ENCODE measurements at regions not wholly inside any gene's neighbourhood (a gene's known extent, or its start where the extent isn't known, plus 50 kb on each side); places are given as distances from the start of the nearest gene placed in this dataset.
"Not testable (repeated sequence)": the region's sequence is repeated elsewhere in the genome, so short reads cannot be mapped to it uniquely, and the experiment has no call there.

- DNase-seq, result no peak
These were observed 177.5 kb downstream of the LPIN1 start for GRCh38 chr2:11923935-11924334.

DNA sequence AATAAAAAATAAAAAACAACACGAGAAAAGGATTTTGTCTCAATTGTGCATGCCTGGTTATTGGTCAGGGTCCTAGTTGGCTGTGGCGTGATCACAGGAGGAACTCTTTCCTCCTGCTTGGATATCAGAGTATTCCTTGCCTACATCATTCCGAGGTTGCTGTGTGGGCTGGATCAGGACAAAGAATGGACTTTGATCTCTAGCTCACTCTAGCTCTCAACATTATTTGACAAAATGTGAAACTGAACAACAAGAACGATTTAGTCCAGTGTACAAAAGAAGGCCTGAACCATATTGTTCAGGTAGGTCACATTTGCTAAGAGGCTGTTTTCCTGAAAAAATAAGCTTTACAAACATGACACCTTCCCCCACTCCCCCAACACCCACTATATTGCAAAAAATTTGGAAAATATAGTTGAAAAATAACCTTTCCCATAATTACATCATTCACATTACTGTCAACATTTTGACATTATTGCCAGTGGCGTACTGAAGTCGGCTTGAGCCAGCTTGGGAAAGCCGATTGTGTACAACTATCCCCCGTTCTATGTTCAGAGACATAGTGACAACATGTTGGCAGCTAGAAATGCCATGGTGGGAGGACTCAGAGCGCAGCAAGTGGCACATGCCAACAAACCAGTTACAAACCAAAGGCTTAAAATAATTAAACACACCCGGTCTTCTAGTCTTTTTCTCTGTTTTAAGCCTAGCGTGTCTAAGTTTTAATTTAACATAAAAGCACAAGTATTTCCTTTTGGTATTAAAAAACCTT is 179.0 kb downstream of the LPIN1 start:
- no peak for DNase-seq

DNA sequence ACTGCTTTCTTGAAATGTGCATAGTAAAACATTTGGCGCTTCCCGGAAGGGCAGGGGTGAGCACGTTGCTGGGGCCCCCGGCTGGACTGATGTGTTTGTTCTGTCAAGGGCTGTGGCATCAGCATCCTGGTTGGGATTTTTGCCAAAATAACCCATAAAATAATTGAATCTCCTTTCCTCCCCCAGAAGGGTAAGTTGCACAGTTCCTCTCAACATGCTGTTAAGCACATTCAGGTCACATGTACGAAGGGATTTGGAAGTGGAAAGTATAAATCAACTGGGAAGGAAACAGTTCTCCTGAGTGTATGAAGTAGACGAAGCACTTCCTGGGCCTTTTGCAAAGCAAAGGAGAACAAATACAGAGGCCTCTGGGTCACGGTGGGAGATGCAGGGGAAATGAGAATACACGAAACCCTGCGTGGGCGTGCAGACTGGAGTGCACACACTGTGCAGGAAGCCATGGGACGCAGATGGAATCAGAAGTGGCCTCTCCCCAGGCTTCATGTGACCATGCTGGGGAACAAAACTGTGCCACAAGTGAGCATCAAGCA is 183.9 kb downstream of the LPIN1 start:
- DNase-seq, result peak; percentile 23

GRCh38 chr2:11932048-11932512 is 185.6 kb downstream of the LPIN1 start:
- no peak for DNase-seq

DNA sequence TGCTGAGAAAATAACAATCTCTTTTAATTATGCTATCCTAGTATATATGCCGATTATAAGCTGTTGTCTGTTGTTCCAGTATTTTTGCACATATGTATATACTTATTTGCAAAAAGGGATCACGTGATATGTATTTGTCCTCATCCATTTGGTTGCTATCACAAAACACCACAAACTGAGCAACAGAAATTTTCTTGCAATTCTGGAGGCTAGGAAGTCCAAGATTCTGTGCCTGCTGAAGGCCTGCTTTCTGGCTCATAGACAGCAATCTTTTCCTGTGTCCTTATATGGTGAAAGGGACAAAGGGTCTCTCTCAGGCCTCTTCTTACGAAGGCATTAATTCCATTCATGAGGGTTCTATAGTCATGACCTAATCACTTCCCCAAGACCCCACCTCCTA is 186.5 kb downstream of the LPIN1 start:
- DNase-seq, result no peak

- DNase-seq, result no peak
These were observed 187.4 kb downstream of the LPIN1 start for GRCh38 chr2:11933854-11934253.

DNA sequence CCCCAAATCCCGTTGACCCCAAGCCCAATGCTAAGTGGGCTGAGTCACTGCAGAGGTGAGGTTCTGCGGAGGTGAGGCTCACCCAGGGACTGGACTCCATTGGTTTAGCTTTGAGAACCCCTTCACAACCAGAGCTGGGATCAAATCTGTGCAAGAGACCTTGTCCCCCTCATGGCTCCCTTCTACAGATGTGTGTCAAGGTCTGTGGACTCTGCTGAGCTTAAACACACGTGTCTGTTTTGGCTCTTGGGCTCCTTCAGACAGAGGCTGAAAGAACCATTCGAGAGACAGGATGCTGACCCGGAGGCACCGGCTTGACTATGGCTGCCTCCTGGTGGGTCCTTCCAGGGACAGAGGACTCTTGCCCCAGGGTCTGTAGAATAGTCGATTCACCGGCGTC is 190.3 kb downstream of the LPIN1 start:
- DNase-seq, result no peak

GRCh38 chr2:11938196-11938595 is 191.8 kb downstream of the LPIN1 start:
- peak; percentile 27 for DNase-seq

DNA sequence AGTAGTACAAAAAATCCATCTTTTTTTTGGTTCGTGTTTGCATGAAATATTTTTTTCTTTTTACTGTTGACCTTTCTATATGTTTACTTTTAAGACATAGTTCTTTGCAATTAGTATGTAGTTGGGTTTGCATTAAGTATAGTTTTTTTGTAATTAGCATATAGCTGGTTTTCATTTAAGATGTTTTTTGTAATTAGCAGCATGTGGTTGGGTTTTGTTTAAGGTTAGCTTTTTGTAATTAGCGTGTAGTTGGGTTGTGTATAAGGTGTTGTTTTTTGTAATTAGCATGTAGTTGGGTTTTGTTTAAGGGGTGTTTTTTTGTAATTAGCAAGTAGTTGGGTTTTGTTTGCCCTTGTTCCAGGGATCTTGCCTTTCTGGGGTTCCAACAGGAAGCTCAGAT is 193.1 kb downstream of the LPIN1 start:
- no peak for DNase-seq

- DNase-seq, result no peak
These were observed 193.8 kb downstream of the LPIN1 start for GRCh38 chr2:11940121-11940743.

GRCh38 chr2:11940799-11941198 is 194.4 kb downstream of the LPIN1 start:
- DNase-seq, result no peak

GRCh38 chr2:11941201-11942177 is 195.1 kb downstream of the LPIN1 start:
- DNase-seq, result no peak

GRCh38 chr2:11942178-11942569 is 195.7 kb downstream of the LPIN1 start:
- DNase-seq, result no peak

DNA sequence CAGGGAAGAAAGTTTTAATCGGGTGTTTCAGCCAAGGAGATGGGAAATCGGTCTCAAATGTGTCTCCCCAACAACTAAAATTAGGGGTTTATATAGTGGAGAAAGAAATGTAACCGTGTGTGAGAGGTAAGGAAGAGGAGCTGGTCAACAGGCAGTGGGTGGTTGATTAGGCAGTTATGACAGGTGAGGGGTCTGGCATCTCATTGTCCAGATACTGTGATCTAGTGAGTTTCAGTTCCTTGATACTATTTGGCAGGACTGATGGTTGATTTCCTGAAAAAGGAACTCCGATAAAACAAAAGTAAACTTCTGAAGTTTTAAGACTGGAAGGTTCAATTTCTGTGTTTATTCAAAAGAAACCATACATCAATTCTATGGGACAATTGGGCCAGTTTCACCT is 197.9 kb downstream of the LPIN1 start:
- DNase-seq, result no peak

DNA sequence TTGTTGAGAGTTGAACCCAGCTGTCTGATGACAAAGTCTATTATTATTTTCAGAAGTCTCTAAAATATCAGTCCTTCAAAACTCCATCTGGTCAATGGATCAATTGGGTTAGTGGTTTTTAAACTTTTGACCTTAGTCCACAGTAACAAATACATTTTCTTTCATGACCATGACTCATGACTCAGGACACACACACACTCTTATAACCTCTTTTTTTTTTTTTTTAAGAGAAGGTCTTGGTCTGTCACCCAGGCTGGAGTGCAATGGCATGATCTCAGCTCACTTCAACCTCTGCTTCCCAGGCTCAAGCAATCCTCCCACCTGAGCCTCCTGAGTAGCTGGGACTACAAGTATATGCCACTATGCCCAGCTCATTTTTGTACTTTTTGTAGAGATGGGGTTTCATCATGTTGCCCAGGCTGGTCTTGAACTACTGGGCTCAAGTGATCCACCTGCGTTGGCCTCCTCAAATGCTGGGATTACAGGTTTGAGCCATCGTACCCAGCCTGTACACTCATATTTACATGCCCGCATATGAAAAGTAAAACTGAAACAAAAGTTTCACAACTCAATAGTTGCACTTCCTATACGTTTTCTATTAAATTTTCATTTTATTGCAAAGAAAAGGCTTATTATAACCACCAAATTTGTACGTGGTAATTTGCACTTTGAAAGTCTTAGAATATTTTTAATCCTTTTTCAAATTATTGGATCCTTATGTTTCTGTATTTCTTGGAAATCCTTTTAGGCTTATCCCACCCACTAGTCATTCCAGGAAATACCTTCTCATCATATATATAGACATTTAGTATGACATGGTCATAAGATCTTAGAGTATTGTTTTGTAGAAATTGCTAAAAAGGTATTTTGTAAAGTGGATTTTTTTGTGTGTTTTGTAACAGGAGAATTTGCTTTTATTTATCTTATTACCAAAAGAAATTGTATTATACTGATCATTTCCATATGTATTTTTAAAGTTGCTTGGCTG is 199.0 kb downstream of the LPIN1 start:
- no peak for DNase-seq

- no peak for DNase-seq
These were observed 201.5 kb downstream of the LPIN1 start for GRCh38 chr2:11947956-11948355.

DNA sequence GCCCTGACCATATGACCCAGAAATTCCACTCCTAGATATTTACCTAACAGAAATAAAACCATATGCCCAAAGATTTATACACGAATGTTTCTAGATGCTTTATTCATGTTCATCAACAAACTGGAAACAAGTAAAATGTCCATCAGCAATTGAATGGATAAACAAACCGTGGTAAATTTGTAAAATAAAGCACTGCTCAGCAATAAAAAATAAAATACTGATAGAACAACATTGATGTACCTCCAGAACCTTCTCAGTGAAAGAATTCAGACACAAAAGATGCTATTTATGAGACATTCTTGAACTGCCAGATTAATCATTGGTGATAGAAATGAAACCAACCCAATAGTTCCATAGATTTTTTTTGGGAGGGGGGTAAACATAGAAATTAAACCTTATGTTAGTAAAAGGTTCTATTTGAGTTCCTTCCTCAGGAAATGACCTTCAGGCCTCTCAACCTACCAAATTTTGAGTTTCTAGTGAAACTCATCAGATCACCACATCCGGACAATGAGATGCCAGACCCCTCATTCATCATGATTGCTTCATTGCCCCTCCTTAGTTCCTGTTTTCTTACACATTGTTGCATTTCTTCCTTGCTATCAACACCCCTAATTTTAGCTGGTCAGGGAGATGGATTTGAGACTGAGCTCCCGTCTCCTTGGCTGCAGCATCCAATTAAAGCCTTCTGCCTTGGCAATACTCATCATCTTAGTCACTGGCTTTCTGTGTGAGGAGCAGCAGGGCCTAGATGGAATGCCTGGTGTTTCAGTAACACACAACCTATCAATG is 203.5 kb downstream of the LPIN1 start:
- DNase-seq, result no peak

DNA sequence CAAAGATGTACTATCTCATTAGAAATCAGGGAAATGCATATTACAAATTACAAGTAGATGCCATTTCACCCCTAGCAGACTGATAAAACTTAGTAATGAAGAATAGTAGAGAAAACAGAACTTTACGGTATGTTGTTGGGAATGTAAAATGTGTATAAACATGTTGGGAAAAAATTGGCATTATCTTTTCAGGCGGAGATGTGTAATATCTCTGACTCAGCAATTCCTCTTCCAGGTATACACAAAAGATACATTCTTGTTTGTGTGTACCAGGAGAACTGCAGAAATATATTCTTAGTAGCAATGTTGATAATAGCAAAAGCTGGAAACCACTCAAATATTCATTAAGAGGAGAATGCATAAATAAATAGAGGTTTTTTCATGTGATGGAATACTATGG is 204.5 kb downstream of the LPIN1 start:
- DNase-seq, result no peak

DNA sequence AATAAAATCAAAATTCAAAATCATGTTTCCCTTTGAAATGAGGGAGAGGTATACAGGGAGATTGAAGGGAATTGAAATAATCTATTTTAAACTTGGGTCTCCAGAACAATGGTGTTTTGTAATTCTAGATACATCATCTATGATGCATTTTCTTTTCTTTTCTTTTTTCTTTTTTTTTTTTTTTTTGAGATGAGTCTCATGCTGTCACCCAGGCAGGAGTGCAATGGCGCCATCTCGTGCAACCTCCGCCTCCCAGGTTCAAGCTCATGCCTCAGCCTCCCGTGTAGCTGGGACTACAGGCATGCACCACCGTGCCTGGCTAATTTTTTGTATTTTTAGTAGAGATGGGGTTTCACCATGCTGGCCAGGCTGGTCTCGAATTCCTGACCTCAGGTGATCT is 205.1 kb downstream of the LPIN1 start:
- DNase-seq, result not testable (repeated sequence)

GRCh38 chr2:11953258-11953657 is 206.8 kb downstream of the LPIN1 start:
- no peak for DNase-seq

- no peak for DNase-seq
These were observed 208.9 kb downstream of the LPIN1 start for GRCh38 chr2:11955314-11955713.
